Kidney (tissue), 13 donors: ENCODE measurements at regions not wholly inside any gene's neighbourhood (a gene's known extent, or its start where the extent isn't known, plus 50 kb on each side); places are given as distances from the start of the nearest gene placed in this dataset.

Source experiments
- DNase-seq, 5 donors: peaks; one replicate each; pipeline ENCODE4 v3.0.0-alpha.2; 2013 to 2020
- FAIRE-seq: peaks from 2 replicates; lab custom pipeline; 2012; peaks lifted over from hg19 to GRCh38; lab: Jason Lieb, UNC
- H3K27ac ChIP-seq, 2 donors: one replicate each; pipeline ENCODE4 v1.7.0; 2013; ENCODE audit warnings: low read depth in 2 of 2, low read length in 2 of 2, inconsistent platforms in 1 of 2
- H3K27me3 ChIP-seq: one replicate; pipeline ENCODE4 v1.7.1; 2013; ENCODE audit warnings: low read length, inconsistent platforms; ENCODE audit not compliant: control insufficient read depth, insufficient read depth
- H3K36me3 ChIP-seq, 3 donors: one replicate each; pipeline versions ENCODE4 v1.7.0 to v1.7.1; 2013; ENCODE audit warnings: low read length in 3 of 3, control low read depth in 1 of 3, inconsistent platforms in 1 of 3; ENCODE audit not compliant: insufficient read depth in 3 of 3, control insufficient read depth in 2 of 3
- H3K4me1 ChIP-seq, 3 donors: one replicate each; pipeline versions ENCODE4 v1.7.0 to v1.7.1; 2013; ENCODE audit warnings: low read length in 3 of 3, inconsistent platforms in 1 of 3, low read depth in 1 of 3; ENCODE audit not compliant: control insufficient read depth in 2 of 3, insufficient read depth in 2 of 3
- H3K4me3 ChIP-seq, 3 donors: one replicate each; pipeline versions ENCODE4 v1.7.0 to v1.8.1; 2013; ENCODE audit warnings: low read length in 3 of 3, control low read depth in 1 of 3, inconsistent platforms in 1 of 3
- H3K9ac ChIP-seq, 3 donors: one replicate each; pipeline versions ENCODE4 v1.7.0 to v1.7.1; 2013; ENCODE audit warnings: low read length in 3 of 3, control low read depth in 1 of 3, inconsistent platforms in 1 of 3
- H3K9me3 ChIP-seq, 3 donors: one replicate each; pipeline versions ENCODE4 v1.7.0 to v1.7.1; 2013; ENCODE audit warnings: low read length in 3 of 3, control low read depth in 1 of 3, inconsistent platforms in 1 of 3; ENCODE audit not compliant: control insufficient read depth in 2 of 3, insufficient read depth in 1 of 3
- intact Hi-C: fragments of 100-400 bp; cut with DNase I; formaldehyde crosslinking; loops from one replicate; pipeline ENCODE4 v1.11.1; 2022
- TF ChIP-seq, protein P1 (sequence below): IDR thresholded peaks from 3 replicates; pipeline ENCODE4 v1.5.1; 2012; ENCODE audit warnings: mild to moderate bottlenecking, moderate library complexity, borderline replicate concordance; ENCODE audit not compliant: insufficient read depth; ENCODE audit errors: extremely low read depth
- donor health status: control.
- donor health status: control.
- donor health status: control.
- donor health status: control.
- donor health status: control.
- donor health status: DM: yes; HTN: yes; CAD: no.
- donor health status: Normal renal cell carcinoma (clear cell type).

GRCh38 chrX:99494668-99495067 lies 915.4 kb downstream of the PCDH19 start:
- FAIRE-seq, result peak; percentile 33
- H3K27me3 ChIP-seq, result no peaks in the 10 kb centered on the region
- no peak overlapping the region for H3K27ac ChIP-seq
- intact Hi-C loops, result no loop called here
- H3K9me3 ChIP-seq, result no peaks in the 10 kb centered on the region
- TF ChIP-seq, protein P1, sequence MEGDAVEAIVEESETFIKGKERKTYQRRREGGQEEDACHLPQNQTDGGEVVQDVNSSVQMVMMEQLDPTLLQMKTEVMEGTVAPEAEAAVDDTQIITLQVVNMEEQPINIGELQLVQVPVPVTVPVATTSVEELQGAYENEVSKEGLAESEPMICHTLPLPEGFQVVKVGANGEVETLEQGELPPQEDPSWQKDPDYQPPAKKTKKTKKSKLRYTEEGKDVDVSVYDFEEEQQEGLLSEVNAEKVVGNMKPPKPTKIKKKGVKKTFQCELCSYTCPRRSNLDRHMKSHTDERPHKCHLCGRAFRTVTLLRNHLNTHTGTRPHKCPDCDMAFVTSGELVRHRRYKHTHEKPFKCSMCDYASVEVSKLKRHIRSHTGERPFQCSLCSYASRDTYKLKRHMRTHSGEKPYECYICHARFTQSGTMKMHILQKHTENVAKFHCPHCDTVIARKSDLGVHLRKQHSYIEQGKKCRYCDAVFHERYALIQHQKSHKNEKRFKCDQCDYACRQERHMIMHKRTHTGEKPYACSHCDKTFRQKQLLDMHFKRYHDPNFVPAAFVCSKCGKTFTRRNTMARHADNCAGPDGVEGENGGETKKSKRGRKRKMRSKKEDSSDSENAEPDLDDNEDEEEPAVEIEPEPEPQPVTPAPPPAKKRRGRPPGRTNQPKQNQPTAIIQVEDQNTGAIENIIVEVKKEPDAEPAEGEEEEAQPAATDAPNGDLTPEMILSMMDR, result no peak
- no peak overlapping the region for H3K9ac ChIP-seq
- H3K4me3 ChIP-seq, result no peak overlapping the region
- no peaks in the 10 kb centered on the region for H3K4me1 ChIP-seq
- no peak for DNase-seq
- H3K36me3 ChIP-seq, result no peaks in the 10 kb centered on the region

DNA sequence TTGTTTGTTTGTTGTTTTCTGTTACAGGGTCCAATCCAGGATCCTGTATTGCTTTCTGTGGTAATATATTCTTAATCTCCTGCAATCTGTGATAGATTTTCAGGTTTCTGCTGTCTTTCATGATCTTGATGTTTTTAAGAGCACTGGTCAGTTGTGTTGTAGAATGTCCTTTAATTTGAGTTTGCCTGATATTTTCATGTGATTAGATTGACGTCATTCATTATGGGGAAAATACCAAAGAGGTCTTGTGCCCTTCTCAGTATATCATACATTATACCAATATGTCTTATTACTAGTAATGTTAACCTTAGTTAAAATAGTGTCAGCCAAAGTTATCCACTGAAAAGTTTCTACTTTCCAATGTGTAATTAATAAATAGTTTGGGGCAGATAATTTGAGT lies 929.3 kb downstream of the PCDH19 start:
- Histone ChIP-seq H3K9ac (no peak overlapping the region), H3K4me1 (no peaks in the 10 kb centered on the region), H3K4me3 (no peak overlapping the region), H3K27ac (no peak overlapping the region), H3K36me3 (no peaks in the 10 kb centered on the region), H3K27me3 (no peaks in the 10 kb centered on the region), H3K9me3 (no peaks in the 10 kb centered on the region)
- TF ChIP-seq, protein P1, result no peak
- intact Hi-C loops, result no loop called here
- FAIRE-seq, result no peak
- no peak for DNase-seq

DNA sequence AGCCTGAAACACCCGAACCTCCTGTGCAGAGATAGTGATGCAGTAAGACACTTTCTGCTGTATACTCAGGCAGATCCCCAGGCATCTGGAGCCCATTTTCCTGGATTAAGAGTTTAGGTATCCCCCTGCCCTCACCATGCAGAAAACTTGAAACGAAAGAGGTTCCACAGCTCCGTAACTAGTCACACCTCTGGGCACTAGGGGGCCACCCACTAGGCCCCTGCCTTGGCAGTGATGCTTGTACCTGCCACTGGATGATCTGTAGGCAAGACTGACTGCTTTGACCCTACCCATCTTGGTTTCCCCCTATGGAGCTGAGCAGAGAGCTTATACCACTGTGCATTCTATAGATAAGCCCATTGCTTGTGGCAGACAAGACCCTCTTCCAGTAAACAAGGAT lies 940.6 kb downstream of the PCDH19 start:
- no peak for FAIRE-seq
- Histone ChIP-seq H3K36me3 (no peaks in the 10 kb centered on the region), H3K4me1 (no peaks in the 10 kb centered on the region), H3K27me3 (no peaks in the 10 kb centered on the region), H3K9ac (no peak overlapping the region), H3K4me3 (no peak overlapping the region), H3K27ac (no peak overlapping the region), H3K9me3 (no peaks in the 10 kb centered on the region)
- intact Hi-C loops, result no loop called here
- DNase-seq, result no peak
- TF ChIP-seq, protein P1, result no peak

- no peak overlapping the region for H3K27ac ChIP-seq
- H3K27me3 ChIP-seq, result no peaks in the 10 kb centered on the region
- no peak overlapping the region for H3K9ac ChIP-seq
- no peaks in the 10 kb centered on the region for H3K9me3 ChIP-seq
- TF ChIP-seq, protein P1, result no peak
- no peaks in the 10 kb centered on the region for H3K4me1 ChIP-seq
- FAIRE-seq (no peak), DNase-seq (peak in 1 of 5 donors; percentile 54)
- no peaks in the 10 kb centered on the region for H3K36me3 ChIP-seq
- no peak overlapping the region for H3K4me3 ChIP-seq
- intact Hi-C loops, result no loop called here
Observed at GRCh38 chrX:99468993-99469392, 941.1 kb downstream of the PCDH19 start.
